ENCODE measurements at regions not wholly inside any gene's neighbourhood (a gene's known extent, or its start where the extent isn't known, plus 50 kb on each side); places are given as distances from the start of the nearest gene placed in this dataset.
"Not testable (repeated sequence)": the region's sequence is repeated elsewhere in the genome, so short reads cannot be mapped to it uniquely, and the experiment has no call there.

GRCh38 chr14:76706207-76706606, 55.1 kb upstream of the VASH1 start:
- not testable (repeated sequence) for TF ChIP-seq CTCF (IDR thresholded peaks at IDR 0.05; ENCODE audit: low read length); EZH2 (optimal IDR thresholded peaks at IDR 0.05; ENCODE audit: low read depth, low read length)

All from MM.1S (cell line).